Brain microvascular endothelial cell (primary cell): ENCODE measurements at regions not wholly inside any gene's neighbourhood (a gene's known extent, or its start where the extent isn't known, plus 50 kb on each side); places are given as distances from the start of the nearest gene placed in this dataset.

Experiments used
- DNase-seq: peaks from one replicate; pipeline ENCODE4 v3.0.0-alpha.2; 2020
- H3K27ac ChIP-seq: fragments of 250-450 bp; sonication (Bioruptor Pico); 2 replicates; pipeline ENCODE4 v1.5.1; 2020; ENCODE audit warnings: mild to moderate bottlenecking, moderate library complexity
- H3K27me3 ChIP-seq: fragments of 250-450 bp; sonication (Bioruptor Pico); replicated peaks from 2 replicates; pipeline ENCODE4 v1.5.1; 2020; ENCODE audit warnings: mild to moderate bottlenecking
- H3K36me3 ChIP-seq: fragments of 250-450 bp; sonication (Bioruptor Pico); replicated peaks from 2 replicates; pipeline ENCODE4 v1.5.1; 2020; ENCODE audit warnings: mild to moderate bottlenecking
- H3K4me3 ChIP-seq: 2 replicates; pipeline ENCODE4 v1.5.1; 2011; ENCODE audit warnings: low read depth, mild to moderate bottlenecking, control low read depth, low read length, moderate library complexity
- CTCF ChIP-seq: IDR thresholded peaks from 2 replicates; pipeline ENCODE4 v1.5.1; 2011; ENCODE audit warnings: low read depth, mild to moderate bottlenecking, moderate library complexity, low read length, control low read depth, inconsistent platforms; ENCODE audit errors: missing control alignments
- in situ Hi-C: cut with HindIII; loops from 2 replicates; pipeline ENCODE4 v1.10.0; 2017; ENCODE audit warnings: low sequenced_read_pairs, low pct_ligation_motif_present

GRCh38 chr14:22226381-22226780 is 362.6 kb downstream of the DAD1 start:
- peak; percentile 53 for DNase-seq
- in situ Hi-C loops = no loop called here
- peak overlapping the region; percentile 72 for H3K27ac ChIP-seq

GRCh38 chr14:22225516-22226140 is 363.4 kb downstream of the DAD1 start:
- peak; percentile 10 for DNase-seq
- Histone ChIP-seq H3K27ac (peak overlapping the region; percentile 72), H3K36me3 (no peaks in the 10 kb centered on the region), H3K4me3 (no peak overlapping the region), H3K27me3 (no peaks in the 10 kb centered on the region)
- in situ Hi-C loops = no loop called here
- TF ChIP-seq CTCF = no peak

More at GRCh38 chr14:22226381-22226780, 362.6 kb downstream of the DAD1 start:
- Histone ChIP-seq H3K36me3 (no peaks in the 10 kb centered on the region), H3K4me3 (no peak overlapping the region), H3K27me3 (no peaks in the 10 kb centered on the region)
- TF ChIP-seq CTCF = peak; percentile 58

GRCh38 chr14:22221508-22221907 is 367.5 kb downstream of the DAD1 start:
- TF ChIP-seq CTCF = peak; percentile 55
- no peak overlapping the region for H3K27ac ChIP-seq
- H3K4me3 ChIP-seq = no peak overlapping the region
- in situ Hi-C loops = no loop called here
- DNase-seq = peak; percentile 34
- no peaks in the 10 kb centered on the region for H3K27me3 ChIP-seq
- H3K36me3 ChIP-seq = no peaks in the 10 kb centered on the region

GRCh38 chr14:22220427-22220826 is 368.6 kb downstream of the DAD1 start:
- H3K27me3 ChIP-seq = no peaks in the 10 kb centered on the region
- in situ Hi-C loops = no loop called here
- H3K27ac ChIP-seq = no peak overlapping the region
- H3K36me3 ChIP-seq = no peaks in the 10 kb centered on the region
- peak; percentile 37 for TF ChIP-seq CTCF
- no peak overlapping the region for H3K4me3 ChIP-seq
- no peak for DNase-seq

- no peaks in the 10 kb centered on the region for H3K27me3 ChIP-seq
- no peak for TF ChIP-seq CTCF
- H3K36me3 ChIP-seq = no peaks in the 10 kb centered on the region
- no peak overlapping the region for H3K27ac ChIP-seq
- DNase-seq = no peak
- in situ Hi-C loops = no loop called here
- H3K4me3 ChIP-seq = no peak overlapping the region
Observed at GRCh38 chr14:22218728-22219127, 370.3 kb downstream of the DAD1 start.

GRCh38 chr14:22213120-22213519 is 375.9 kb downstream of the DAD1 start:
- H3K27me3 ChIP-seq = no peaks in the 10 kb centered on the region
- no peak for TF ChIP-seq CTCF
- H3K36me3 ChIP-seq = no peaks in the 10 kb centered on the region
- no peak overlapping the region for H3K4me3 ChIP-seq
- in situ Hi-C loops = no loop called here
- H3K27ac ChIP-seq = no peak overlapping the region
- no peak for DNase-seq
